ENCODE measurements at regions not wholly inside any gene's neighbourhood (a gene's known extent, or its start where the extent isn't known, plus 50 kb on each side); places are given as distances from the start of the nearest gene placed in this dataset.
A peak's percentile ranks its signal among the peaks of the same experiment; 100 is the strongest.

GRCh38 chr5:74322944-74323343, 317.6 kb downstream of the ENC1 start:
- Histone ChIP-seq H3K9ac (ENCODE audit: low read length in 5 of 5) (no peak overlapping the region), H3K9me3 (ENCODE audit: control insufficient read depth in 5 of 5, low read length in 5 of 5) (no peaks in the 10 kb centered on the region), H3K27me3 (ENCODE audit: control insufficient read depth in 5 of 5, insufficient read depth in 4 of 5, low read length in 5 of 5) (no peaks in the 10 kb centered on the region), H3K4me1 (ENCODE audit: control insufficient read depth in 5 of 5, insufficient read depth in 5 of 5, low read length in 5 of 5) (no peaks in the 10 kb centered on the region), H3K4me3 (ENCODE audit: low read depth in 1 of 5, low read length in 5 of 5) (no peak overlapping the region), H3K36me3 (ENCODE audit: control insufficient read depth in 5 of 5, insufficient read depth in 5 of 5, low read length in 5 of 5) (no peaks in the 10 kb centered on the region), H3K27ac (ENCODE audit: low read depth, low read length) (no peak overlapping the region)

DNA sequence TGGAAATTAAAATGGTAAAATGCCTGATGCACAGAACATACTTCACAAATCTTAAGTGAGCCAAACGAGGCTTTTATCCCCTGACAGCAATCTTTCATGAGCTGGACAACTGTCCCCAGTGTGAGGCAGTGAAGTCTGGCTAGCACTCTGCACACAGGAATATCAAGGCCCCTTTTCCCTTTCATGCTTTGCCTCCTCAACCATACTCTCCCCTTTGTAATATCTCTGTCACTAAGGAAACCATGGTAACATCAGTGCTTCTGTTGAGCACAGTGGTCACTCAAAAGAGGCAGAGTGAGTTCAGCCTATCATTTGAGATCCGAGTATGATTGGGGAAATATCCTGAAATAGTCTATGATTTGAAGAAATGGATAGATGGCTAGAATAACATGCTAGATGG, 318.3 kb downstream of the ENC1 start:
- Histone ChIP-seq H3K36me3 (ENCODE audit: control insufficient read depth in 5 of 5, insufficient read depth in 5 of 5, low read length in 5 of 5) (no peaks in the 10 kb centered on the region), H3K27ac (ENCODE audit: low read depth, low read length) (no peak overlapping the region), H3K27me3 (ENCODE audit: control insufficient read depth in 5 of 5, insufficient read depth in 4 of 5, low read length in 5 of 5) (no peaks in the 10 kb centered on the region), H3K9ac (ENCODE audit: low read length in 5 of 5) (no peak overlapping the region), H3K9me3 (ENCODE audit: control insufficient read depth in 5 of 5, low read length in 5 of 5) (no peaks in the 10 kb centered on the region), H3K4me1 (ENCODE audit: control insufficient read depth in 5 of 5, insufficient read depth in 5 of 5, low read length in 5 of 5) (no peaks in the 10 kb centered on the region), H3K4me3 (ENCODE audit: low read depth in 1 of 5, low read length in 5 of 5) (no peak overlapping the region)

GRCh38 chr5:74321326-74321725, 319.2 kb downstream of the ENC1 start:
- no peak overlapping the region for H3K27ac ChIP-seq (ENCODE audit: low read depth, low read length)
- H3K36me3 ChIP-seq (ENCODE audit: control insufficient read depth in 5 of 5, insufficient read depth in 5 of 5, low read length in 5 of 5), result no peaks in the 10 kb centered on the region
- no peaks in the 10 kb centered on the region for H3K9me3 ChIP-seq (ENCODE audit: control insufficient read depth in 5 of 5, low read length in 5 of 5)
- H3K4me3 ChIP-seq (ENCODE audit: low read depth in 1 of 5, low read length in 5 of 5), result no peak overlapping the region
- H3K9ac ChIP-seq (ENCODE audit: low read length in 5 of 5), result no peak overlapping the region
- no peaks in the 10 kb centered on the region for H3K27me3 ChIP-seq (ENCODE audit: control insufficient read depth in 5 of 5, insufficient read depth in 4 of 5, low read length in 5 of 5)
- H3K4me1 ChIP-seq (ENCODE audit: control insufficient read depth in 5 of 5, insufficient read depth in 5 of 5, low read length in 5 of 5), result no peaks in the 10 kb centered on the region

DNA sequence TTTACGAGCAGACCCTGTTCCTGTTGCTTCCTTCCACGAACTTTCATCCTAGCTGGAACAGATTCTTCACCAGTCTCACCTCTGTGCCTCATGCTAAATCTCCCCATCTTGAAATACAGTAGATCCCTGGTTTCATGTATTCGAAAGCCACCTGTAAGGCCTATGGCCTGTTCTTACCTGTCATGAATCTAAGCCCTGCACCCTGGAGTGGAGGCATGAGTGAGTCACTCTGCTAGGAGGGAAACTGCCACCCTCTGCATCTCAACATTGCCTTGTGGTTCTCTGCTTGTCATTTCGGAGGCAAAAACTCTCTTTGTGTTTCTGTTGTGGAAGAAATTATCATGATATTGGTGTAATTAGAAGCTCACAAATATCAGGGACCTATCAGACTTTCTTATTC, 320.0 kb downstream of the ENC1 start:
- Histone ChIP-seq H3K36me3 (ENCODE audit: control insufficient read depth in 5 of 5, insufficient read depth in 5 of 5, low read length in 5 of 5) (no peaks in the 10 kb centered on the region), H3K9me3 (ENCODE audit: control insufficient read depth in 5 of 5, low read length in 5 of 5) (no peaks in the 10 kb centered on the region), H3K4me3 (ENCODE audit: low read depth in 1 of 5, low read length in 5 of 5) (no peak overlapping the region), H3K27me3 (ENCODE audit: control insufficient read depth in 5 of 5, insufficient read depth in 4 of 5, low read length in 5 of 5) (no peaks in the 10 kb centered on the region), H3K9ac (ENCODE audit: low read length in 5 of 5) (no peak overlapping the region), H3K27ac (ENCODE audit: low read depth, low read length) (no peak overlapping the region), H3K4me1 (ENCODE audit: control insufficient read depth in 5 of 5, insufficient read depth in 5 of 5, low read length in 5 of 5) (no peaks in the 10 kb centered on the region)

GRCh38 chr5:74319076-74319475, 321.5 kb downstream of the ENC1 start:
- Histone ChIP-seq H3K27me3 (ENCODE audit: control insufficient read depth in 5 of 5, insufficient read depth in 4 of 5, low read length in 5 of 5) (no peaks in the 10 kb centered on the region), H3K27ac (ENCODE audit: low read depth, low read length) (no peak overlapping the region), H3K4me1 (ENCODE audit: control insufficient read depth in 5 of 5, insufficient read depth in 5 of 5, low read length in 5 of 5) (peaks cover 0 to 3% (median 0%) of the 10 kb centered on the region in 5 donors), H3K4me3 (ENCODE audit: low read depth in 1 of 5, low read length in 5 of 5) (no peak overlapping the region), H3K36me3 (ENCODE audit: control insufficient read depth in 5 of 5, insufficient read depth in 5 of 5, low read length in 5 of 5) (no peaks in the 10 kb centered on the region), H3K9me3 (ENCODE audit: control insufficient read depth in 5 of 5, low read length in 5 of 5) (no peaks in the 10 kb centered on the region), H3K9ac (ENCODE audit: low read length in 5 of 5) (no peak overlapping the region)

- Histone ChIP-seq H3K4me1 (ENCODE audit: control insufficient read depth in 5 of 5, insufficient read depth in 5 of 5, low read length in 5 of 5) (peaks cover 0 to 20% (median 16%) of the 10 kb centered on the region in 5 donors), H3K9ac (ENCODE audit: low read length in 5 of 5) (no peak overlapping the region), H3K4me3 (ENCODE audit: low read depth in 1 of 5, low read length in 5 of 5) (no peak overlapping the region), H3K9me3 (ENCODE audit: control insufficient read depth in 5 of 5, low read length in 5 of 5) (no peaks in the 10 kb centered on the region), H3K27me3 (ENCODE audit: control insufficient read depth in 5 of 5, insufficient read depth in 4 of 5, low read length in 5 of 5) (no peaks in the 10 kb centered on the region), H3K27ac (ENCODE audit: low read depth, low read length) (no peak overlapping the region), H3K36me3 (ENCODE audit: control insufficient read depth in 5 of 5, insufficient read depth in 5 of 5, low read length in 5 of 5) (no peaks in the 10 kb centered on the region)
Observed at GRCh38 chr5:74316064-74316603, 324.4 kb downstream of the ENC1 start.

- H3K27me3 ChIP-seq (ENCODE audit: control insufficient read depth in 5 of 5, insufficient read depth in 4 of 5, low read length in 5 of 5), result no peaks in the 10 kb centered on the region
- H3K9me3 ChIP-seq (ENCODE audit: control insufficient read depth in 5 of 5, low read length in 5 of 5), result no peaks in the 10 kb centered on the region
- H3K9ac ChIP-seq (ENCODE audit: low read length in 5 of 5), result no peak overlapping the region
- no peaks in the 10 kb centered on the region for H3K36me3 ChIP-seq (ENCODE audit: control insufficient read depth in 5 of 5, insufficient read depth in 5 of 5, low read length in 5 of 5)
- no peak overlapping the region for H3K4me3 ChIP-seq (ENCODE audit: low read depth in 1 of 5, low read length in 5 of 5)
- H3K27ac ChIP-seq (ENCODE audit: low read depth, low read length), result no peak overlapping the region
- peaks cover 0 to 22% (median 16%) of the 10 kb centered on the region in 5 donors for H3K4me1 ChIP-seq (ENCODE audit: control insufficient read depth in 5 of 5, insufficient read depth in 5 of 5, low read length in 5 of 5)
Observed at GRCh38 chr5:74314906-74315305, 325.6 kb downstream of the ENC1 start.

- no peaks in the 10 kb centered on the region for H3K27me3 ChIP-seq (ENCODE audit: control insufficient read depth in 5 of 5, insufficient read depth in 4 of 5, low read length in 5 of 5)
- peaks cover 0 to 22% (median 16%) of the 10 kb centered on the region in 5 donors for H3K4me1 ChIP-seq (ENCODE audit: control insufficient read depth in 5 of 5, insufficient read depth in 5 of 5, low read length in 5 of 5)
- H3K9ac ChIP-seq (ENCODE audit: low read length in 5 of 5), result no peak overlapping the region
- H3K9me3 ChIP-seq (ENCODE audit: control insufficient read depth in 5 of 5, low read length in 5 of 5), result no peaks in the 10 kb centered on the region
- H3K36me3 ChIP-seq (ENCODE audit: control insufficient read depth in 5 of 5, insufficient read depth in 5 of 5, low read length in 5 of 5), result no peaks in the 10 kb centered on the region
- no peak overlapping the region for H3K27ac ChIP-seq (ENCODE audit: low read depth, low read length)
- no peak overlapping the region for H3K4me3 ChIP-seq (ENCODE audit: low read depth in 1 of 5, low read length in 5 of 5)
Observed at GRCh38 chr5:74313896-74314295, 326.6 kb downstream of the ENC1 start.

DNA sequence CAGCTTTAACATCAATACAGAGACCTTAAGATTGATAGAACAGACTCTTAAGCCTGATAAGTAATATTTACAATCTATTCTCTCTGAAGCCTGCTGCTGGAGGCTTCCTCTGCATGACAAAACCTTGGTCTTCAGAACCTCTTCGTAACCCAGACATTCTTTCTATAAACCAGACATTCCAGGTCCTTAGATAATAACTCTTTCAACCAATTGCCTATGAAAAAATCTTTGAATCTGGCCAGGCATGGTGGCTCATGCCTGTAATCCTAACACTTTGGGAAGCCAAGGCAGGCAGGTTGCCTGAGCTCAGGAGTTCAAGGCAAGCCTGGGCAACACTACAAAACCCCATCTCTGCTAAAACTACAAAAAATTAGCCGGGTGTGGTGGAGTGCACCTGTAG, 327.8 kb downstream of the ENC1 start:
- Histone ChIP-seq H3K27me3 (ENCODE audit: control insufficient read depth in 5 of 5, insufficient read depth in 4 of 5, low read length in 5 of 5) (no peaks in the 10 kb centered on the region), H3K9ac (ENCODE audit: low read length in 5 of 5) (peak overlapping the region in 1 of 5 donors; percentile 50), H3K9me3 (ENCODE audit: control insufficient read depth in 5 of 5, low read length in 5 of 5) (no peaks in the 10 kb centered on the region), H3K4me3 (ENCODE audit: low read depth in 1 of 5, low read length in 5 of 5) (no peak overlapping the region), H3K36me3 (ENCODE audit: control insufficient read depth in 5 of 5, insufficient read depth in 5 of 5, low read length in 5 of 5) (no peaks in the 10 kb centered on the region), H3K27ac (ENCODE audit: low read depth, low read length) (no peak overlapping the region), H3K4me1 (ENCODE audit: control insufficient read depth in 5 of 5, insufficient read depth in 5 of 5, low read length in 5 of 5) (peaks cover 0 to 22% (median 16%) of the 10 kb centered on the region in 5 donors)

GRCh38 chr5:74311961-74312360, 328.6 kb downstream of the ENC1 start:
- Histone ChIP-seq H3K27ac (ENCODE audit: low read depth, low read length) (no peak overlapping the region), H3K4me1 (ENCODE audit: control insufficient read depth in 5 of 5, insufficient read depth in 5 of 5, low read length in 5 of 5) (peaks cover 0 to 22% (median 16%) of the 10 kb centered on the region in 5 donors), H3K9ac (ENCODE audit: low read length in 5 of 5) (no peak overlapping the region), H3K27me3 (ENCODE audit: control insufficient read depth in 5 of 5, insufficient read depth in 4 of 5, low read length in 5 of 5) (no peaks in the 10 kb centered on the region), H3K9me3 (ENCODE audit: control insufficient read depth in 5 of 5, low read length in 5 of 5) (no peaks in the 10 kb centered on the region), H3K36me3 (ENCODE audit: control insufficient read depth in 5 of 5, insufficient read depth in 5 of 5, low read length in 5 of 5) (no peaks in the 10 kb centered on the region), H3K4me3 (ENCODE audit: low read depth in 1 of 5, low read length in 5 of 5) (no peak overlapping the region)

Measured in subcutaneous abdominal adipose tissue (tissue), 5 donors.